WTC11 (cell line): ENCODE measurements at regions not wholly inside any gene's neighbourhood (a gene's known extent, or its start where the extent isn't known, plus 50 kb on each side); places are given as distances from the start of the nearest gene placed in this dataset.

Experiments used
- ATAC-seq: fragments of 200-7000 bp; cut with Tn5 transposase; 2 replicates; pipeline ENCODE4 v1.10.0; 2021; ENCODE audit warnings: mild to moderate bottlenecking, moderate library complexity
- CTCF ChIA-PET: fragments of 300-600 bp; sonication (Branson Sonifier 250); formaldehyde crosslinking; loops from one replicate; lab custom pipeline; 2021; ENCODE audit warnings: antibody characterized with exemption; lab: Charles Lee
- POLR2A ChIA-PET: fragments of 350-600 bp; sonication (Branson Sonifier 250); formaldehyde crosslinking; loops from one replicate; lab custom pipeline; 2021; ENCODE audit warnings: antibody characterized with exemption; lab: Charles Lee
- DNase-seq: peaks from one replicate; pipeline ENCODE4 v3.0.0; 2021; ENCODE audit warnings: low spot score
- H3K27ac Mint-ChIP-seq: 2 replicates; pipeline ENCODE4 v1.8.0; 2021; ENCODE audit warnings: mixed read lengths
- H3K27me3 Mint-ChIP-seq: 2 replicates; pipeline ENCODE4 v1.8.0; 2021; ENCODE audit warnings: low read depth, mild to moderate bottlenecking, moderate library complexity, mixed read lengths
- H3K36me3 Mint-ChIP-seq: 2 replicates; pipeline ENCODE4 v1.8.0; 2021; ENCODE audit warnings: mixed read lengths
- H3K4me1 Mint-ChIP-seq: 2 replicates; pipeline ENCODE4 v1.8.0; 2022; ENCODE audit warnings: mixed read lengths
- H3K4me3 Mint-ChIP-seq: 2 replicates; pipeline ENCODE4 v1.8.0; 2021; ENCODE audit warnings: mild to moderate bottlenecking, moderate library complexity, mixed read lengths
- H3K9me3 Mint-ChIP-seq: 2 replicates; pipeline ENCODE4 v1.8.0; 2021; ENCODE audit warnings: mixed read lengths
- AFF4 ChIP-seq: sonication (generic); formaldehyde crosslinking; IDR thresholded peaks from 2 replicates; pipeline ENCODE4 v1.8.1; 2023; ENCODE audit warnings: mild to moderate bottlenecking, missing genetic modification reagents, borderline replicate concordance
- IRF1 ChIP-seq: sonication (generic); formaldehyde crosslinking; IDR thresholded peaks from 2 replicates; pipeline ENCODE4 v1.8.0; 2023; ENCODE audit warnings: missing genetic modification reagents
- IRF2 ChIP-seq: sonication (generic); formaldehyde crosslinking; IDR thresholded peaks from 2 replicates; pipeline ENCODE4 v1.8.0; 2022; ENCODE audit warnings: low read depth, missing genetic modification reagents, borderline replicate concordance
- MLX ChIP-seq: sonication (generic); formaldehyde crosslinking; IDR thresholded peaks from 2 replicates; pipeline ENCODE4 v1.8.1; 2023; ENCODE audit warnings: mild to moderate bottlenecking, missing genetic modification reagents, moderate library complexity
- MYBL2 ChIP-seq: sonication (generic); formaldehyde crosslinking; IDR thresholded peaks from 2 replicates; pipeline ENCODE4 v1.8.1; 2023; ENCODE audit warnings: mild to moderate bottlenecking, moderate library complexity, missing genetic modification reagents
- NFATC4 ChIP-seq: fragments of 250-450 bp; sonication (Bioruptor Pico); IDR thresholded peaks from 2 replicates; pipeline ENCODE4 v1.9.0; 2021; ENCODE audit warnings: mild to moderate bottlenecking
- NR2C2 ChIP-seq: sonication (generic); formaldehyde crosslinking; IDR thresholded peaks from 2 replicates; pipeline ENCODE4 v1.8.0; 2022; ENCODE audit warnings: mild to moderate bottlenecking, missing genetic modification reagents
- OVOL2 ChIP-seq: fragments of 250-450 bp; sonication (Bioruptor Pico); IDR thresholded peaks from 2 replicates; pipeline ENCODE4 v1.9.0; 2021; ENCODE audit warnings: mild to moderate bottlenecking, borderline replicate concordance
- SMAD4 ChIP-seq: sonication (generic); formaldehyde crosslinking; IDR thresholded peaks from 2 replicates; pipeline ENCODE4 v1.8.0; 2022; ENCODE audit warnings: mild to moderate bottlenecking, missing genetic modification reagents
- SP1 ChIP-seq: sonication (generic); formaldehyde crosslinking; conservative IDR thresholded peaks from 2 replicates; pipeline ENCODE4 v1.8.1; 2022; ENCODE audit warnings: missing genetic modification reagents
- ZNF121 ChIP-seq: sonication (generic); formaldehyde crosslinking; IDR thresholded peaks from 2 replicates; pipeline ENCODE4 v1.8.0; 2023; ENCODE audit warnings: missing genetic modification reagents
- ZNF416 ChIP-seq: fragments of 250-450 bp; sonication (Bioruptor Pico); IDR thresholded peaks from 2 replicates; pipeline ENCODE4 v1.9.0; 2021; ENCODE audit warnings: mild to moderate bottlenecking, inconsistent platforms
- ZNF671 ChIP-seq: fragments of 250-450 bp; sonication (Bioruptor Pico); IDR thresholded peaks from 2 replicates; pipeline ENCODE4 v1.8.0; 2021; ENCODE audit warnings: mild to moderate bottlenecking
- ZSCAN18 ChIP-seq: fragments of 250-450 bp; sonication (Bioruptor Pico); IDR thresholded peaks from 2 replicates; pipeline ENCODE4 v2.1.2; 2022; ENCODE audit warnings: mild to moderate bottlenecking, moderate library complexity
- TF ChIP-seq, protein P1 (sequence below): sonication (generic); formaldehyde crosslinking; IDR thresholded peaks from 2 replicates; pipeline ENCODE4 v1.8.1; 2022; ENCODE audit warnings: mild to moderate bottlenecking, missing genetic modification reagents, moderate library complexity, borderline replicate concordance
- TF ChIP-seq, protein P2 (sequence below): sonication (generic); formaldehyde crosslinking; IDR thresholded peaks from 2 replicates; pipeline ENCODE4 v1.8.1; 2023; ENCODE audit warnings: mild to moderate bottlenecking, missing genetic modification reagents
- TF ChIP-seq, protein P3 (sequence below): fragments of 250-450 bp; sonication (Bioruptor Pico); IDR thresholded peaks from 2 replicates; pipeline ENCODE4 v1.9.0; 2021; ENCODE audit warnings: mild to moderate bottlenecking
- TF ChIP-seq, protein P4 (sequence below): sonication (generic); formaldehyde crosslinking; conservative IDR thresholded peaks from 2 replicates; pipeline ENCODE4 v1.8.1; 2023; ENCODE audit warnings: mild to moderate bottlenecking, low read depth, missing genetic modification reagents, moderate library complexity

DNA sequence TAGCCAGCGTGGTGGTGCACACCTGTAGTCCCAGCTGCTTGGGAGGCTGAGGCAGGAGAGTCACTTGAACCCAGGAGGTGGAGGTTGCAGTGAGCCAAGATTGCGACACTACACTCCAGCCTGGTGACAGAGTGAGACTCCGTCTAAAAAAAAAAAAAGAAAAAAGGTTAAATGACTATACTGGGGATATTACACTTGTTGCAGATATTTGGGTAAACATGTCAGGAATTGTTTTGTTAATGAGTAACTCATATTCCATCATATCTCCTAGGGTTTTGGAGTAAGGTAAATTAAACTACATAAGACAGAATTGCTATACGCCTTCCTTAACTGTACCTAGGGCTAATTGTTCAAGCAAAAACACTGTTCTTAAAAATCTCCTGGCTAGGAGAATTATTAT, 291.4 kb upstream of the IGFBP7 start (continued):
- TF ChIP-seq AFF4 (CRISPR knock-in tag): no peak
- TF ChIP-seq, protein P1, sequence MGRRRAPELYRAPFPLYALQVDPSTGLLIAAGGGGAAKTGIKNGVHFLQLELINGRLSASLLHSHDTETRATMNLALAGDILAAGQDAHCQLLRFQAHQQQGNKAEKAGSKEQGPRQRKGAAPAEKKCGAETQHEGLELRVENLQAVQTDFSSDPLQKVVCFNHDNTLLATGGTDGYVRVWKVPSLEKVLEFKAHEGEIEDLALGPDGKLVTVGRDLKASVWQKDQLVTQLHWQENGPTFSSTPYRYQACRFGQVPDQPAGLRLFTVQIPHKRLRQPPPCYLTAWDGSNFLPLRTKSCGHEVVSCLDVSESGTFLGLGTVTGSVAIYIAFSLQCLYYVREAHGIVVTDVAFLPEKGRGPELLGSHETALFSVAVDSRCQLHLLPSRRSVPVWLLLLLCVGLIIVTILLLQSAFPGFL (CRISPR knock-in tag): no peak
- no peak for TF ChIP-seq SMAD4 (CRISPR knock-in tag)
- TF ChIP-seq SP1: no peak
- no peak for TF ChIP-seq IRF2 (CRISPR knock-in tag)

DNA sequence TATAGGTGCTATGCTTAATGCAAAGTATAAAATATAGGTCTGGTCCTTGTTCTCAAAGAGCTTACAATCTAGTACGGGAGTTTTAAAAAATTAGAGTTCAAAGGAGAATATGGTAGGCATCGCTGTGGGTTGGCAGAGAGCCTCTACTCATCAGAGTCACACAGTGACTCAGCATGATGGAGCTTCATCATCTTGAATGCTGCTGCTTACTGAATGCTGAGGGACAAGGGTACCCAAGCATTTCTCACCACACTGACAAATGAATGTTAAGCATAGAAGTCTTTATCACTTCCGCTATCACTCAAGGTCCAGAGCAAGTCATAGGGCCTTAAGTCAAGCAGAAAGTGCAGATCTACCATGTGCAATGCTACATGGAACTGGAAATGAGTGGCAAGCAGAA, 268.6 kb upstream of the IGFBP7 start:
- ChIA-PET CTCF (no interaction called here), POLR2A (no interaction called here)
- no peak for ATAC-seq
- Mint-ChIP-seq H3K4me1 (peaks cover 11% of the 10 kb centered on the region), H3K27ac (no peak overlapping the region), H3K4me3 (no peak overlapping the region), H3K27me3 (0 out of 2 replicates have a peak, but pooled peaks cover 4% of the 10 kb centered on the region), H3K9me3 (peaks cover 60% of the 10 kb centered on the region), H3K36me3 (peaks cover 28% of the 10 kb centered on the region)
- DNase-seq: no peak
- TF ChIP-seq MLX (CRISPR knock-in tag) (no peak), OVOL2 (no peak), IRF1 (CRISPR knock-in tag) (no peak), ZNF671 (CRISPR knock-in tag) (no peak), AFF4 (CRISPR knock-in tag) (no peak), ZNF121 (CRISPR knock-in tag) (no peak), NR2C2 (no peak), NFATC4 (CRISPR knock-in tag) (no peak), ZNF416 (no peak), MYBL2 (CRISPR knock-in tag) (no peak), ZSCAN18 (CRISPR knock-in tag) (no peak)
- TF ChIP-seq, protein P2, sequence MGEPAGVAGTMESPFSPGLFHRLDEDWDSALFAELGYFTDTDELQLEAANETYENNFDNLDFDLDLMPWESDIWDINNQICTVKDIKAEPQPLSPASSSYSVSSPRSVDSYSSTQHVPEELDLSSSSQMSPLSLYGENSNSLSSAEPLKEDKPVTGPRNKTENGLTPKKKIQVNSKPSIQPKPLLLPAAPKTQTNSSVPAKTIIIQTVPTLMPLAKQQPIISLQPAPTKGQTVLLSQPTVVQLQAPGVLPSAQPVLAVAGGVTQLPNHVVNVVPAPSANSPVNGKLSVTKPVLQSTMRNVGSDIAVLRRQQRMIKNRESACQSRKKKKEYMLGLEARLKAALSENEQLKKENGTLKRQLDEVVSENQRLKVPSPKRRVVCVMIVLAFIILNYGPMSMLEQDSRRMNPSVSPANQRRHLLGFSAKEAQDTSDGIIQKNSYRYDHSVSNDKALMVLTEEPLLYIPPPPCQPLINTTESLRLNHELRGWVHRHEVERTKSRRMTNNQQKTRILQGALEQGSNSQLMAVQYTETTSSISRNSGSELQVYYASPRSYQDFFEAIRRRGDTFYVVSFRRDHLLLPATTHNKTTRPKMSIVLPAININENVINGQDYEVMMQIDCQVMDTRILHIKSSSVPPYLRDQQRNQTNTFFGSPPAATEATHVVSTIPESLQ: no peak
- TF ChIP-seq, protein P3, sequence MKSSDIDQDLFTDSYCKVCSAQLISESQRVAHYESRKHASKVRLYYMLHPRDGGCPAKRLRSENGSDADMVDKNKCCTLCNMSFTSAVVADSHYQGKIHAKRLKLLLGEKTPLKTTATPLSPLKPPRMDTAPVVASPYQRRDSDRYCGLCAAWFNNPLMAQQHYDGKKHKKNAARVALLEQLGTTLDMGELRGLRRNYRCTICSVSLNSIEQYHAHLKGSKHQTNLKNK (CRISPR knock-in tag): no peak
- TF ChIP-seq, protein P4, sequence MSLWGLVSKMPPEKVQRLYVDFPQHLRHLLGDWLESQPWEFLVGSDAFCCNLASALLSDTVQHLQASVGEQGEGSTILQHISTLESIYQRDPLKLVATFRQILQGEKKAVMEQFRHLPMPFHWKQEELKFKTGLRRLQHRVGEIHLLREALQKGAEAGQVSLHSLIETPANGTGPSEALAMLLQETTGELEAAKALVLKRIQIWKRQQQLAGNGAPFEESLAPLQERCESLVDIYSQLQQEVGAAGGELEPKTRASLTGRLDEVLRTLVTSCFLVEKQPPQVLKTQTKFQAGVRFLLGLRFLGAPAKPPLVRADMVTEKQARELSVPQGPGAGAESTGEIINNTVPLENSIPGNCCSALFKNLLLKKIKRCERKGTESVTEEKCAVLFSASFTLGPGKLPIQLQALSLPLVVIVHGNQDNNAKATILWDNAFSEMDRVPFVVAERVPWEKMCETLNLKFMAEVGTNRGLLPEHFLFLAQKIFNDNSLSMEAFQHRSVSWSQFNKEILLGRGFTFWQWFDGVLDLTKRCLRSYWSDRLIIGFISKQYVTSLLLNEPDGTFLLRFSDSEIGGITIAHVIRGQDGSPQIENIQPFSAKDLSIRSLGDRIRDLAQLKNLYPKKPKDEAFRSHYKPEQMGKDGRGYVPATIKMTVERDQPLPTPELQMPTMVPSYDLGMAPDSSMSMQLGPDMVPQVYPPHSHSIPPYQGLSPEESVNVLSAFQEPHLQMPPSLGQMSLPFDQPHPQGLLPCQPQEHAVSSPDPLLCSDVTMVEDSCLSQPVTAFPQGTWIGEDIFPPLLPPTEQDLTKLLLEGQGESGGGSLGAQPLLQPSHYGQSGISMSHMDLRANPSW (CRISPR knock-in tag): no peak
